GM21825 (cell line): ENCODE measurements at regions not wholly inside any gene's neighbourhood (a gene's known extent, or its start where the extent isn't known, plus 50 kb on each side); places are given as distances from the start of the nearest gene placed in this dataset.

Experiments used
- ATAC-seq: cut with Tn5 transposase; IDR thresholded peaks from one replicate; pipeline ENCODE4 v1.9.1; 2021; ENCODE audit warnings: mild to moderate bottlenecking, moderate library complexity; ENCODE audit not compliant: unreplicated experiment

DNA sequence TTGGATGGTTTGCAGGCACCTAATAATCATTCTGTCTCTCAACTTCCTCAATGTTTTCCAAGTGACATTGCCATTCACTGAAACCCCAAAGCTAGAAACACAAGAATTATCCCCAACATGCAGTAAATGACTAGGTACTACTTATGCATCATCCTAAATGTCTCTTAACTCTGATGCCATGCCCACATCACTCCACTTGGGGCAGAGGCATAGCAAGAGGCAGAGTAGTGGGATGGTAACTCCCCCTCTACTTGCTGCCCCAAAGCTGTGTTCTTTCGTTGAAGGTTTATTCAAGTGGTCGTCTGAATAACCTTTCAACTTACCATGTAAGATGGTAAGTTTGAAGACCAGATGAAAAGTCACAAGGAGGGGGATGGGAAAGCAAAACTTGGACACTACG lies 77.9 kb upstream of the SOX5 start:
- ATAC-seq, result no peak

DNA sequence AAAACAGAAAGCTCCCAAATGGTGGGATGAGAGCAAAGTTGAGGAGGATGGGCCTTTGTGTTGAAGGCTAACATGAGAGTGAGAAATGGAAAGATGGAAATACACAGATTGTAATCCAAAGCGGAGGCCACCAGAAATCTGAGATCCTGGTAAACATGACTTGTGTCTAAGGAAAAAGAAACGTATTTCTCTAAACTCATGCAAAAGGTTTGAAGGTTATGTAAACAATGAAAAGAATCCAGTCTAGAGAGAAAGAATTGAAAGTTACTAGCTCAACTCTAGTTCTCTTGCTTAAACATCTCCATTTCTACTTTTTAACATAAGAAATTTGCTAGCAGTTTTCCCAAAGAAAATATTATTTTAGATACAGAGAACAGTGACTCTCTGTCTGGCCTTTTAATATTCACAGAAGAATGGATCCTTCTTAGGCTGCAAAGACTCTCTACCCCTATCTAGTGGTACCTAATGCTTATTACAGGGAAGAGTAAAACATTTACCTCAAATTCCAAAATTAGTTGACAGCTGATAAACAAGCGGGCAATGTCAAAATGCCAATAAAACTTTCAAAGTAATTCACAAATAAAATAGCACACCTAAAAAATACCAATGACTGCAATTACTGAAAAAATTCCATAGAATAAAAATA lies 75.8 kb upstream of the SOX5 start:
- no peak for ATAC-seq

DNA sequence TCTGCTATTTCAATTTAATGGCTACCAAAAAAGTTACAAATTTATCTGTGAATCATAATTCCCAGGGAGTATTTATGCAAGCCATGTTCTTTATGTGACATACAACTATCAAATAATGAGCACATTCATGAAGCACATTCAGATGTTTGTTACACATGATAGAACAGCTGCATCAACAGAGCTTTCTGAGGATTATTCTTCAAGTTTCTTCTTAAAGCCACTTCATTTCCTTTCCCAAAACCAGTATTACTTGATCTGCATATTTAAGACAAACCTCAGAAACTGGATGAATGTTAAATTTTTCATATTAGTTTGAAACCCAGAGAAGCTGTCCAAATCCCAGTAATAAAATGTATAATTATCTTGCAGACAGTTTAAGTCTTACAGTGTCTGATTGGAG lies 73.6 kb upstream of the SOX5 start:
- ATAC-seq, result no peak

DNA sequence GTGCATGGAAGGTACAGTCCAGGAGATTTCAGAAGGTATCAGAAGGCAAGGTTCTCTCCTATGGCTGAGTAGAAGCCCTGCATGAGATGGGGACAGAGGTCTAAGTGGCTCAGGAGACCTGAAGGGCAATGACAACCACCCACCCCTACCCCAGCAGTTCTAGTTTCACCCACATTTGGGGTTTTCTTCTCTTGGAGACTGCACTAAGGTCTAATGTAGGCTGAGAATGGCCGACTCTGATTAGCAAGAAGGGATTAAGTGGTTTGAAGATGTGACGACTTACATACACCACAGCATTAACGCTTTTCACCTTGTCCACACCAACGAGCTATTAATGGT lies 71.7 kb upstream of the SOX5 start:
- ATAC-seq, result no peak

DNA sequence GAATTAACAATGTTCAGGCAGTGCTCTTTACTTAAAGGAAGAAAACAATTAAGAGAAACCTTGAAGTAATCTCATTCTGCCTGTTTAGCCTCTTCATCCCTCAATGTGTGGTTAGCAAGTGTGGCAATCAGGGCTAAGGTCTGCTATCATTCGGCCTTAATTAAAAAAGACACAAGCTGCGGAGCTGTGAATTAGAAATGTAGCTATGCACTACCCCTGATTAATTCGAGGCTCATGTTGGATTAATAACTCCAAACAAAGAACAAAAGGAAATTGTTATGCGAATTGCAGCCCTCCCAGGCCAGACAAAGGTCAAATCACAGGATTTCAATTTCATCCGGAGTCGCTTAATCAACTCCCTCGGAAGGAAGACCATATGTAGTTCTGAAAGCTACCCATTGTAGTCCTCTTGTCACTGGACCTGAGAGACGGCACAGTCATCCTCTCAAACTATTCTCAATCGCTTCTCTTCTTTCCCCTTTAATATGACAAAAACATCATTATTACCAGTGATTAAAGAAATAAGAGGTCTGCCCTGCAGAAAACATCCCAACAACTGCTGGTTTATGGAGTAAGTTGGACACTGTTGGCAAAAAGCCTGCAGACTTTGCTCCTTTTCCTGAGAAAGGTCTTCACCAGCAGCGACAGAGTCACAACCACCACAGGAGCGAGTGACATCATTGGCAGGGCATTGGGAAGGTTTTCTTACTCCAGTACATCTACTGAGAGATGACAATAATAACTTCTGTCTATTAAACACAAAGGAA lies 71.1 kb upstream of the SOX5 start:
- ATAC-seq, result no peak

DNA sequence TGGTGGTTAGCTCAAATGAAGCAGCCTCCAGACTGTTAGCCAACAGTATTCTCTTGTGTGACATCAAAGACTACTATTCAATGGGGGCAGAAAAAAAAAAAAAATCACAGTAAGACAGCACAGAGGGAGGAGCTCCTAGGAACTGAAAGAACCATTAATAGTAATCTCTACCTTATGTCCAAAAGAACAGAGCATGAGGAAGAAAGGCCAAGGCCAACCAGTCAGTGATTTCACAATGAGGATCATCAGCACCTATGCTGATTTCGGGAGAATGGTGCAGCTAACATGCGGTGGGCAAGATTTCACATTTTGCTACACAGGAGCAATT lies 66.3 kb upstream of the SOX5 start:
- ATAC-seq, result no peak

DNA sequence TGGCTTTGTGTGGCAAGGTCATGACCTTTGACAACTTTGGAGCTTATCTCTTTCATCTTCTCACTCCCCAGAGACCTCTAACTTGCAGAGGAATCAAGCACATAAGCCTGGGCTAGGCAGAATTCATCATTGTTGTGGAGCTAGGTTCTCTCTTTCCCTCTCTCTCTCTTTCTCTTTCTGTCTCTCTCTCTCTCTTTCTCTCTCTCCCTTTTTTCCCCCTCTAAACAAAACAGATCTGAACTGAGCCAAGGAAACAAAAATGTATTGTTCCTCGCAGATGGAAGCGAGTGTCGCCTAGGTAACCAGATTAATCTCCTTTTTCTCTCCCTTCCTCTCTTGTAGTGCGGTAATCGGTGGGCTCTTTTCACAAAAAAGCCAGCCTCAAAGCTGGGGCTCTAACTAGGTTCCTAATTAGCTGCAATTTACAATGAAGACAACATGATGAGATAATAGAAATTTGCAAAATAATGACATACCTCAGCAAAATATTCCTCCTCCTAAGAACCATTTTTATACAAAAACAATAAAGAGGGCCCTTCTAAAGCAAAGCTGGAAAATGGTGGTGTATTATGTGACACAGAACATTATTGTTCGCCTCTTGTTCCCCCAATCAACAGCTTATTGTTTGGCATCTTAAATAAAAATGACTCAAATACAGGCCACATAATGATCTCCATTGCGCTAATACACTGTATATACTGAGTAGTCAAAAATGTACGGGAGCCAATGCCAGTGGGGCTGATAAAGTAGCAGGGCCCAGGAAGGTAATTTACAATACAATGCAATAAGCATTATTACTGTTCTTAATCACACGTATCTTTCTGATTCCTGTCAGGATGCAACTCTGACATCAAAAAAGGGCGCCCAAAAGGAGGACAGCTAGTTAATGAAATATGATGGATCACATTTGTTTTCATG lies 65.7 kb upstream of the SOX5 start:
- no peak for ATAC-seq

DNA sequence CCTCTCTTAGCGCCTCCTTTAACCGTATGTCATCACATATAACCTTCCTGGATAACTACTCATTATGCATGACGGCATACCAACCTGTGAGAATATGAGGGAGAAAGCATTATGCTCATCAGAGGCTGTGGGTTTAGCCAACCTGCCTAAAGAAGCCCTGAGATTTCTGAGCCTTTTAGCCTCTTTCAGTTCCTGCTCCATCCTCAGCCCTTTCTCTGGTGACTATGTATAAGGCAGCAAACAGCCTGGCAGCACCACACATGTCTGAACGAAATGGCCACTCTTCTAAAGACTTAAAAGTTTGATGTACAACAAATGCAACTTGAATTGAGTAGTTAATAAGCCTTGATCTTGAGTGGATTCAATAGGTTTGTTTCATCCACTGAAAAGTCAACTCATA lies 64.8 kb upstream of the SOX5 start:
- ATAC-seq, result no peak

DNA sequence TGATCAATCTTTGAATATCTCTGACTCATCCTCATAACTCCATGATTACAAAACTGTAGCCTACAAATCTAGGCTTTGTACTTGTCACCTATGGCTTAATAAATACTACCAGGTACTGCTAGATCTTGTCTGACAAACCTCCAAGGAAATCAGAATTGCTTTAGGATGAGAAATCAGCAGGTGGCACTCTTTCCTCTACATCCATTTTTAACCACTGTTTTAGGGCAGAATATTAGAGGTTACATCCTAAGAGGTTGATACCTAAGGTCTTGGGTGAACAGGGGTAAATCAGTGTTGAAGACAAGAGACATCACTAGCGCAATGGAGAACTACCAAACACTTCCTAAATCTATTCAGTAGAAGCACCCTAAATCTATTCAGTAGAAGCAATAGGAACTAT lies 63.1 kb upstream of the SOX5 start:
- ATAC-seq, result no peak

DNA sequence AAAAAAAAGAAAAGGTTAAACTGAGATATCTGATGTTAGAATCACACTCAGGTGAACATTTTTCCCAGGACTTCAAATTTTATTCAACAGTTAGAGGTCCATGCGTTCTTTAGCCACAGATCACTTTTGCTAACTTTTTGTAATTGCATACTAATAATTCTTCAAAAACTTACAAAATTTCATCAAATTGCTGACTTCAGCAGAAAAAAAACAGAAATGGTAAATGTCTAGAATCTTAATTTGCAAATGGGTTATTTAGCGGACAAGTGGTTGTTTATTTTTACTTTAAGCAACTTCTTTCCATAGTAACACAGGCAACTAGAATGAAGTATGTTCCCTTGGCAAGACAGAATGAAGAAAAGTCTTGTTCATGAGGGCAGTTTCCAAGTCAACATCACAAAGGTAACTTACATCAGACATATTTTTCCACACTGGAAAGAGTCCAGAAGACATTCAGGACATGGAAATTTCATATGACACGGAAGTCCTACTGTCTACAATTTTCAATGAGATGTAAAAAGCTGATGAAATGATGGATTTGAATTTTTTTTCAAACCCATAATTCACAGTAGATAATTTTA lies 62.5 kb upstream of the SOX5 start:
- ATAC-seq, result no peak

DNA sequence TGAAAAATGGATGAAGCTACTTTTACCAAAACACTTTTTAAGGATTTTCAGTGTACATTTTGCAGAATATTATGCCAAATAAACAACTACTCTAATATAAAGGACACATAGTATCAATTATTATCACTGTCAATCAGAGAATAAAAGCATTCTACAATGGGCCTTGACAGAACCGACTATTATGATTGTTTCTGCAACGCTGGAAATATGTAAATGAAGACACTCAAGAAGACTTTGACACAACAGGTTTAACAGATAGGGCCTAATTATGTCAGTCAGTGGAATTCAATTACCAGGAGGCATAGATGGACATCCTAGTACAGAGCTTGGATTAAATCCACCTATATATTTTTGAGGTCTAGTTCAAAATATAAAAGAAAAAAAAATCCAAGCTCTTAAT lies 58.7 kb upstream of the SOX5 start:
- ATAC-seq, result no peak
